OCI-LY3 (cell line): ENCODE measurements at regions not wholly inside any gene's neighbourhood (a gene's known extent, or its start where the extent isn't known, plus 50 kb on each side); places are given as distances from the start of the nearest gene placed in this dataset.

Experiments
- H2AFZ ChIP-seq: fragments of 200-600, 300-600 bp; shearing (Covaris generic); 2 replicates; pipeline ENCODE4 v1.6.0; 2014; ENCODE audit warnings: antibody characterized with exemption, low read depth, low read length
- H3K27ac ChIP-seq: fragments of 200-600, 300-600 bp; sonication (generic); 2 replicates; pipeline ENCODE4 v1.5.1; 2014; ENCODE audit warnings: mild to moderate bottlenecking, low read length, moderate library complexity, mixed read lengths
- H3K27me3 ChIP-seq: fragments of 200-600, 300-600 bp; sonication (generic); 2 replicates; pipeline ENCODE4 v1.6.1; 2014; ENCODE audit warnings: low read depth, low read length, mixed read lengths
- H3K36me3 ChIP-seq: fragments of 200-600, 300-600 bp; sonication (generic); replicated peaks from 2 replicates; pipeline ENCODE3; 2014; ENCODE audit warnings: low read depth, low read length, mixed read lengths
- H3K4me1 ChIP-seq: fragments of 300-600, 200-600 bp; sonication (generic); 2 replicates; pipeline ENCODE4 v1.6.1; 2014; ENCODE audit warnings: low read length, mixed read lengths
- H3K4me2 ChIP-seq: fragments of 200-600, 300-600 bp; sonication (generic); 2 replicates; pipeline ENCODE4 v1.6.1; 2014; ENCODE audit warnings: low read length, mixed read lengths
- H3K4me3 ChIP-seq: fragments of 300-600, 200-600 bp; sonication (generic); 2 replicates; pipeline ENCODE4 v1.5.1; 2014; ENCODE audit warnings: antibody characterized with exemption, mild to moderate bottlenecking, low read length, moderate library complexity
- H3K79me2 ChIP-seq: fragments of 300-600, 200-600 bp; shearing (Covaris generic); 2 replicates; pipeline ENCODE4 v1.6.1; 2014; ENCODE audit warnings: mild to moderate bottlenecking, low read length, mixed read lengths
- H3K9ac ChIP-seq: fragments of 300-600, 200-600 bp; shearing (Covaris generic); 2 replicates; pipeline ENCODE4 v1.6.0; 2014; ENCODE audit warnings: mild to moderate bottlenecking, low read length, moderate library complexity
- H3K9me3 ChIP-seq: fragments of 200-600, 300-600 bp; shearing (Covaris generic); 2 replicates; pipeline ENCODE4 v1.6.1; 2014; ENCODE audit warnings: low read length, mixed read lengths; ENCODE audit not compliant: insufficient read depth
- H4K20me1 ChIP-seq: fragments of 200-600, 300-600 bp; sonication (generic); 2 replicates; pipeline ENCODE4 v1.6.1; 2016; ENCODE audit warnings: low read length, mixed read lengths; ENCODE audit not compliant: insufficient read depth
- EZH2phosphoT487 ChIP-seq: fragments of 200-600 bp; shearing (Covaris generic); IDR thresholded peaks from 2 replicates; pipeline ENCODE4 v1.6.1; 2018; ENCODE audit warnings: antibody characterized with exemption, mixed run types, low read depth
- TF ChIP-seq, protein P1 (sequence below): fragments of 200-600, 300-600 bp; sonication (generic); IDR thresholded peaks from 2 replicates; pipeline ENCODE4 v1.5.1; 2014; ENCODE audit warnings: antibody characterized with exemption, low read length, low read depth

DNA sequence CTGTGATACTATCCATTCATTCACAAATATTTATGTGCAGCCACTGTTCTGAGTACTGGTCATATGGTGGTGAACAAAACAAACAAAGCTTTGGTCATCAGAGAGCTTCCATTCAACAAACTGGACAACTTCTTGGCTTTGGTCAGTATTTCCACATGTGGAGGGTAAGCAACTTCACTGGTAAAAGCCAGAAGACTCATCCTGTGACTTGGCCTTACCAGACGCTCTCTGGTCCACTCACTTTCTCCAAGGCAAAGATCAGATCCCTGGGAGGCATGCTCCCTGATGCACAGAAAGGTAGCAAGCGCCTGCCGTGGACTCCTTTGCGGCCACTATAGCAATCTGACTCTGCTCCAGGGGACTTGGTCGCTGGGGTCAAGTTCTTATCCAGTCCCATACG is 179.5 kb downstream of the EN1 start:
- no peak for TF ChIP-seq EZH2phosphoT487
- TF ChIP-seq, protein P1, sequence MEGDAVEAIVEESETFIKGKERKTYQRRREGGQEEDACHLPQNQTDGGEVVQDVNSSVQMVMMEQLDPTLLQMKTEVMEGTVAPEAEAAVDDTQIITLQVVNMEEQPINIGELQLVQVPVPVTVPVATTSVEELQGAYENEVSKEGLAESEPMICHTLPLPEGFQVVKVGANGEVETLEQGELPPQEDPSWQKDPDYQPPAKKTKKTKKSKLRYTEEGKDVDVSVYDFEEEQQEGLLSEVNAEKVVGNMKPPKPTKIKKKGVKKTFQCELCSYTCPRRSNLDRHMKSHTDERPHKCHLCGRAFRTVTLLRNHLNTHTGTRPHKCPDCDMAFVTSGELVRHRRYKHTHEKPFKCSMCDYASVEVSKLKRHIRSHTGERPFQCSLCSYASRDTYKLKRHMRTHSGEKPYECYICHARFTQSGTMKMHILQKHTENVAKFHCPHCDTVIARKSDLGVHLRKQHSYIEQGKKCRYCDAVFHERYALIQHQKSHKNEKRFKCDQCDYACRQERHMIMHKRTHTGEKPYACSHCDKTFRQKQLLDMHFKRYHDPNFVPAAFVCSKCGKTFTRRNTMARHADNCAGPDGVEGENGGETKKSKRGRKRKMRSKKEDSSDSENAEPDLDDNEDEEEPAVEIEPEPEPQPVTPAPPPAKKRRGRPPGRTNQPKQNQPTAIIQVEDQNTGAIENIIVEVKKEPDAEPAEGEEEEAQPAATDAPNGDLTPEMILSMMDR = no peak
- Histone ChIP-seq H3K9ac (no peak overlapping the region), H2AFZ (no peak overlapping the region), H3K9me3 (no peaks in the 10 kb centered on the region), H3K27me3 (no peaks in the 10 kb centered on the region; the same call in 1 of the 2 replicates), H3K4me3 (no peak overlapping the region), H3K4me2 (no peak overlapping the region), H3K79me2 (no peaks in the 10 kb centered on the region), H4K20me1 (no peaks in the 10 kb centered on the region), H3K4me1 (no peaks in the 10 kb centered on the region), H3K36me3 (no peaks in the 10 kb centered on the region), H3K27ac (no peak overlapping the region)

DNA sequence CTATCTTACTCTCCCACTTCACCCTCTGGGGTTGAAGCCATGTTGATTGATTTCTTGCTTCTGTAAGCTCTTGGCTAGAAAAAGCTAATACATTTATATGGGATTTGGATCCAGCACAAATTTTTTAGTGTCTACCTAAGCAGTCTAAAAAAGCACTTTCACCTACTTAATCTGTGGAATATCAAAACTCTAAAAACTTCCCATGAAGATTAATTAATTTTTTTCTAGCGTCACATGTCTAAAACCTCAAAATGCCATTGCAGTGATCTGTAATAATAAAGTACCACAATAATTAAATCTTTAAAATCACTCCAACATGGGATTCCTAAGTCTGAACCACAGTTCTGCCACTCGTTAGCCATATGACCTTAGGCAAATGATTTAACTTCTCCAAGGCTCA is 180.1 kb downstream of the EN1 start:
- H3K9ac ChIP-seq = no peak overlapping the region
- H3K9me3 ChIP-seq = no peaks in the 10 kb centered on the region
- no peaks in the 10 kb centered on the region for H4K20me1 ChIP-seq
- no peak overlapping the region for H2AFZ ChIP-seq
- H3K36me3 ChIP-seq = no peaks in the 10 kb centered on the region
- no peak overlapping the region for H3K4me2 ChIP-seq
- no peaks in the 10 kb centered on the region; the same call in 1 of the 2 replicates for H3K27me3 ChIP-seq
- no peaks in the 10 kb centered on the region for H3K79me2 ChIP-seq
- TF ChIP-seq EZH2phosphoT487 = no peak
- TF ChIP-seq, protein P1 = no peak
- H3K4me3 ChIP-seq = no peak overlapping the region
- H3K4me1 ChIP-seq = peaks cover 4% of the 10 kb centered on the region; the same call in 1 of the 2 replicates
- H3K27ac ChIP-seq = no peak overlapping the region

DNA sequence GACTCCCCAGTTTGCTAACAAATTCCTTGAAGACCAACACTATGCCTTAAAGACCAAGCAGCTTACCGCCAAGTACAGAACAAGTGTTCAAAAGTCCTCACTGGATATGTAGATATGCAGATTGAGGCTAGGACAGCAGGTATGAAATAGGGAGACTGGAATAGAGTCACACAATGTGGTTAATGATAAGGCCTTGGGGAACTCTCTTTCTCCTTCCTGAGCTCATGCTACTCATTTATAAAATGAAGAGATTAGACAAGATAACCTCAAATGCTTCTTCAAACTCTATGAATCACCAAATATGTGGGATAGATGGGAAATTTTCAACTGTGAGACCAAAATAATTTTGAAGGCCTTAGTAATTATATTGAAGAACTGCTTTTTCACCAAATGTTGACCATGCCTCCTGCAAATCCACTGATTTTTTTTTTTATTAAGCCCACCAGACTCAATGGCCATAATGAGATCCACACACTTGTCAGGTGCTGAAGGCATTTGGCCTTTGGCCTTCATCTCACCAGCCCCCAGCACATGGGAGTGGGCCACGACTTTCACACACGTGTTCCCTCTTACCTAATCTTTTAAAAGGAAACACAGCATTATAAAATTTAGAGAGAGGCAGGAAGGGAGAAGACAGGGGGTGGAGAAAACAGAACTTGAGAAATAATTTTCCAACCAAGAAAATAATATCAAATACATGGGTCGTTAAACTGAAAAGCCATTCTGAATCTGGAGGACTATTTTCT is 181.5 kb downstream of the EN1 start:
- Histone ChIP-seq H3K9me3 (no peaks in the 10 kb centered on the region), H3K27ac (no peak overlapping the region), H3K4me1 (peaks cover 5% of the 10 kb centered on the region; the same call in 1 of the 2 replicates), H4K20me1 (no peaks in the 10 kb centered on the region), H3K79me2 (no peaks in the 10 kb centered on the region), H3K4me2 (no peak overlapping the region), H3K9ac (no peak overlapping the region), H3K4me3 (no peak overlapping the region), H3K27me3 (no peaks in the 10 kb centered on the region; the same call in 1 of the 2 replicates), H2AFZ (no peak overlapping the region), H3K36me3 (no peaks in the 10 kb centered on the region)
- no peak for TF ChIP-seq EZH2phosphoT487
- TF ChIP-seq, protein P1 = no peak

- H3K27me3 ChIP-seq = no peaks in the 10 kb centered on the region; the same call in 1 of the 2 replicates
- TF ChIP-seq, protein P1 = no peak
- TF ChIP-seq EZH2phosphoT487 = no peak
- no peak overlapping the region for H3K4me2 ChIP-seq
- no peak overlapping the region for H3K27ac ChIP-seq
- H3K4me3 ChIP-seq = no peak overlapping the region
- H2AFZ ChIP-seq = no peak overlapping the region
- H3K9me3 ChIP-seq = no peaks in the 10 kb centered on the region
- peaks cover 5% of the 10 kb centered on the region; the same call in 1 of the 2 replicates for H3K4me1 ChIP-seq
- H4K20me1 ChIP-seq = no peaks in the 10 kb centered on the region
- no peaks in the 10 kb centered on the region for H3K36me3 ChIP-seq
- no peak overlapping the region for H3K9ac ChIP-seq
- no peaks in the 10 kb centered on the region for H3K79me2 ChIP-seq
These were observed 186.3 kb downstream of the EN1 start for GRCh38 chr2:118661179-118661578.
